Non-pigmented ciliary epithelial cell (primary cell): ENCODE measurements at regions not wholly inside any gene's neighbourhood (a gene's known extent, or its start where the extent isn't known, plus 50 kb on each side); places are given as distances from the start of the nearest gene placed in this dataset.

ENCODE experiments used
- DNase-seq: peaks from one replicate; pipeline ENCODE4 v3.0.0-alpha.2; 2010; ENCODE audit warnings: low read depth

GRCh38 chr13:107379407-107380155 is 811.6 kb upstream of the ARGLU1 start:
- DNase-seq = no peak

GRCh38 chr13:107376341-107377125 is 808.6 kb upstream of the ARGLU1 start:
- no peak for DNase-seq

GRCh38 chr13:107375701-107376340 is 807.9 kb upstream of the ARGLU1 start:
- no peak for DNase-seq

GRCh38 chr13:107374038-107374437 is 806.1 kb upstream of the ARGLU1 start:
- no peak for DNase-seq

- peak; percentile 71 for DNase-seq
These were observed 805.6 kb upstream of the ARGLU1 start for GRCh38 chr13:107373551-107373950.

GRCh38 chr13:107370015-107370785 is 802.3 kb upstream of the ARGLU1 start:
- DNase-seq = no peak

GRCh38 chr13:107367258-107367657 is 799.3 kb upstream of the ARGLU1 start:
- DNase-seq = no peak

- DNase-seq = no peak
These were observed 797.7 kb upstream of the ARGLU1 start for GRCh38 chr13:107365466-107366215.

GRCh38 chr13:107364658-107365057 is 796.7 kb upstream of the ARGLU1 start:
- no peak for DNase-seq

GRCh38 chr13:107361666-107362065 is 793.7 kb upstream of the ARGLU1 start:
- DNase-seq = no peak

- DNase-seq = no peak
These were observed 792.1 kb upstream of the ARGLU1 start for GRCh38 chr13:107360010-107360409.

GRCh38 chr13:107358866-107359265 is 790.9 kb upstream of the ARGLU1 start:
- DNase-seq = no peak

GRCh38 chr13:107351305-107351704 is 783.4 kb upstream of the ARGLU1 start:
- no peak for DNase-seq

- DNase-seq = no peak
These were observed 781.0 kb upstream of the ARGLU1 start for GRCh38 chr13:107348925-107349324.

- no peak for DNase-seq
These were observed 780.5 kb upstream of the ARGLU1 start for GRCh38 chr13:107348471-107348870.

- DNase-seq = no peak
These were observed 779.9 kb upstream of the ARGLU1 start for GRCh38 chr13:107347641-107348369.

- DNase-seq = no peak
These were observed 774.8 kb upstream of the ARGLU1 start for GRCh38 chr13:107342747-107343146.

- DNase-seq = no peak
These were observed 771.3 kb upstream of the ARGLU1 start for GRCh38 chr13:107339209-107339608.

GRCh38 chr13:107332188-107332587 is 764.3 kb upstream of the ARGLU1 start:
- no peak for DNase-seq

- no peak for DNase-seq
These were observed 763.4 kb upstream of the ARGLU1 start for GRCh38 chr13:107331359-107331758.

GRCh38 chr13:107330484-107330883 is 762.5 kb upstream of the ARGLU1 start:
- no peak for DNase-seq
